ENCODE measurements at regions not wholly inside any gene's neighbourhood (a gene's known extent, or its start where the extent isn't known, plus 50 kb on each side); places are given as distances from the start of the nearest gene placed in this dataset.
A peak's percentile ranks its signal among the peaks of the same experiment; 100 is the strongest.

DNA sequence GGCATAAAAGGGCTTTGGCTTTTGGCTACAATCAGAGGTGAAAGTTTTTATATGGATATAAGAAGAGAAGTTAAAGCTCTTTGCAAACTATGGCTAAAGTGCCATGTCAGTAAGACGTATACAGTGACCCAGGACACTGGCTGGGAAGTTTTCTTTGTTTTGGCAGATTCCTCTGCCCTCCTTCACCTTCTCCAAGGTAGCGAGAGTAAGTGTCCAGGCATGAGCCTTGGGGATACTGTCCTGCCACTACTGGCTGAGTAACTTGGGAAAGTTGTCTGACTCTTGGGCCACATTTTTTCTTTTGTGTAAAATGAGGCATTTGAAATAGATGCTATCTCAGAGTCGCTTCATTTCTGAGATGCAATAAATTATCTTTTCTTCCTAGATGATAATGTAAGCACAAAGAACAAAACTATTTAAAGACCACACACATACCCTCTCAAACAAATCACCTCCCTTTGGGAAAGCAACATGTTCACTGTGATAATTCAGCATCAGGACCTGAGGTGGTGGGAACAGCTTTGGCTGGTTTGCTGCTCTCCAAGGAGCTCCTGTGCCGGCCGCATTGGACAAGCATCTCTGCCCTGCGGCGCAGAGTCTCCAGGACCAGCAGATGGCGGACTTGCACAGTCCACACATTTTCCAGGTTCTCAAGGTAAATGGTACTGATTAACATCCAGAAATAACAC lies 106.3 kb downstream of the PTCSC3 start:
- TF ChIP-seq, protein P1, sequence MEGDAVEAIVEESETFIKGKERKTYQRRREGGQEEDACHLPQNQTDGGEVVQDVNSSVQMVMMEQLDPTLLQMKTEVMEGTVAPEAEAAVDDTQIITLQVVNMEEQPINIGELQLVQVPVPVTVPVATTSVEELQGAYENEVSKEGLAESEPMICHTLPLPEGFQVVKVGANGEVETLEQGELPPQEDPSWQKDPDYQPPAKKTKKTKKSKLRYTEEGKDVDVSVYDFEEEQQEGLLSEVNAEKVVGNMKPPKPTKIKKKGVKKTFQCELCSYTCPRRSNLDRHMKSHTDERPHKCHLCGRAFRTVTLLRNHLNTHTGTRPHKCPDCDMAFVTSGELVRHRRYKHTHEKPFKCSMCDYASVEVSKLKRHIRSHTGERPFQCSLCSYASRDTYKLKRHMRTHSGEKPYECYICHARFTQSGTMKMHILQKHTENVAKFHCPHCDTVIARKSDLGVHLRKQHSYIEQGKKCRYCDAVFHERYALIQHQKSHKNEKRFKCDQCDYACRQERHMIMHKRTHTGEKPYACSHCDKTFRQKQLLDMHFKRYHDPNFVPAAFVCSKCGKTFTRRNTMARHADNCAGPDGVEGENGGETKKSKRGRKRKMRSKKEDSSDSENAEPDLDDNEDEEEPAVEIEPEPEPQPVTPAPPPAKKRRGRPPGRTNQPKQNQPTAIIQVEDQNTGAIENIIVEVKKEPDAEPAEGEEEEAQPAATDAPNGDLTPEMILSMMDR (conservative IDR thresholded peaks at IDR 0.05; ENCODE audit: low read length): peak; percentile 87
- TF ChIP-seq EZH2phosphoT487 (IDR thresholded peaks at IDR 0.05; ENCODE audit: borderline replicate concordance): no peak

Measured in Loucy (cell line).